ENCODE measurements at regions not wholly inside any gene's neighbourhood (a gene's known extent, or its start where the extent isn't known, plus 50 kb on each side); places are given as distances from the start of the nearest gene placed in this dataset.
A peak's percentile ranks its signal among the peaks of the same experiment; 100 is the strongest.
"Not testable (repeated sequence)": the region's sequence is repeated elsewhere in the genome, so short reads cannot be mapped to it uniquely, and the experiment has no call there.

- no peak for DNase-seq (ENCODE audit: low read depth, low spot score)
- no peak for TF ChIP-seq CTCF (conservative IDR thresholded peaks at IDR 0.05)
- Mint-ChIP-seq H3K4me1 (no peaks in the 10 kb centered on the region), H3K36me3 (ENCODE audit: low read depth) (peaks cover 3% of the 10 kb centered on the region), H3K27me3 (ENCODE audit: low read depth) (no peaks in the 10 kb centered on the region), H3K4me3 (no peak overlapping the region), H3K27ac (ENCODE audit: unreplicated experiment) (no peak overlapping the region), H3K9me3 (peaks cover 2% of the 10 kb centered on the region)
Measured at GRCh38 chr18:25533218-25533617, 181.3 kb upstream of the ZNF521 start.

GRCh38 chr18:25531207-25531606 lies 179.2 kb upstream of the ZNF521 start:
- Mint-ChIP-seq H3K4me1 (no peaks in the 10 kb centered on the region), H3K27ac (ENCODE audit: unreplicated experiment) (no peak overlapping the region)

GRCh38 chr18:25525789-25526188 lies 173.8 kb upstream of the ZNF521 start:
- DNase-seq (ENCODE audit: low read depth, low spot score); H3K4me3 Mint-ChIP-seq; H3K9me3 Mint-ChIP-seq; H3K36me3 Mint-ChIP-seq (ENCODE audit: low read depth); H3K4me1 Mint-ChIP-seq; H3K27ac Mint-ChIP-seq (ENCODE audit: unreplicated experiment); H3K27me3 Mint-ChIP-seq (ENCODE audit: low read depth): not testable (repeated sequence)

More at GRCh38 chr18:25531207-25531606, 179.2 kb upstream of the ZNF521 start:
- Mint-ChIP-seq H3K36me3 (ENCODE audit: low read depth) (peaks cover 3% of the 10 kb centered on the region), H3K9me3 (peaks cover 2% of the 10 kb centered on the region), H3K4me3 (no peak overlapping the region), H3K27me3 (ENCODE audit: low read depth) (no peaks in the 10 kb centered on the region)
- TF ChIP-seq CTCF (conservative IDR thresholded peaks at IDR 0.05) = no peak
- no peak for DNase-seq (ENCODE audit: low read depth, low spot score)

- no peak for TF ChIP-seq CTCF (conservative IDR thresholded peaks at IDR 0.05)
- no peak overlapping the region for H3K4me3 Mint-ChIP-seq
- H3K36me3 Mint-ChIP-seq (ENCODE audit: low read depth) = peaks cover 4% of the 10 kb centered on the region
- no peak overlapping the region for H3K27ac Mint-ChIP-seq (ENCODE audit: unreplicated experiment)
- DNase-seq (ENCODE audit: low read depth, low spot score) = no peak
- H3K9me3 Mint-ChIP-seq = peaks cover 11% of the 10 kb centered on the region
- no peaks in the 10 kb centered on the region for H3K27me3 Mint-ChIP-seq (ENCODE audit: low read depth)
- H3K4me1 Mint-ChIP-seq = peaks cover 17% of the 10 kb centered on the region
Measured at GRCh38 chr18:25518716-25519053, 166.7 kb upstream of the ZNF521 start.

GRCh38 chr18:25517881-25518715 lies 166.1 kb upstream of the ZNF521 start:
- DNase-seq (ENCODE audit: low read depth, low spot score) = no peak
- Mint-ChIP-seq H3K9me3 (peaks cover 7% of the 10 kb centered on the region), H3K27me3 (ENCODE audit: low read depth) (no peaks in the 10 kb centered on the region), H3K27ac (ENCODE audit: unreplicated experiment) (peak overlapping the region; percentile 20), H3K4me1 (peaks cover 17% of the 10 kb centered on the region), H3K36me3 (ENCODE audit: low read depth) (no peaks in the 10 kb centered on the region), H3K4me3 (no peak overlapping the region)
- no peak for TF ChIP-seq CTCF (conservative IDR thresholded peaks at IDR 0.05)

- no peak for TF ChIP-seq CTCF (conservative IDR thresholded peaks at IDR 0.05)
- Mint-ChIP-seq H3K4me3 (no peak overlapping the region), H3K27me3 (ENCODE audit: low read depth) (no peaks in the 10 kb centered on the region), H3K9me3 (peaks cover 7% of the 10 kb centered on the region), H3K27ac (ENCODE audit: unreplicated experiment) (no peak overlapping the region), H3K4me1 (peaks cover 17% of the 10 kb centered on the region), H3K36me3 (ENCODE audit: low read depth) (no peaks in the 10 kb centered on the region)
- no peak for DNase-seq (ENCODE audit: low read depth, low spot score)
Measured at GRCh38 chr18:25516747-25517498, 165.0 kb upstream of the ZNF521 start.
